Muscle layer of duodenum (tissue), 2 donors: ENCODE measurements at regions not wholly inside any gene's neighbourhood (a gene's known extent, or its start where the extent isn't known, plus 50 kb on each side); places are given as distances from the start of the nearest gene placed in this dataset.
A peak's percentile ranks its signal among the peaks of the same experiment; 100 is the strongest.

ENCODE experiments used
- H3K27ac ChIP-seq: one replicate; pipeline ENCODE4 v1.7.0; 2013; ENCODE audit warnings: mild to moderate bottlenecking, low read length
- H3K27me3 ChIP-seq: one replicate; pipeline ENCODE4 v1.7.0; 2013; ENCODE audit warnings: low read depth, mild to moderate bottlenecking, control low read depth, low read length
- H3K36me3 ChIP-seq, 2 donors: one replicate each; pipeline ENCODE4 v1.7.0; 2013; ENCODE audit warnings: low read length in 2 of 2, control low read depth in 1 of 2, mild to moderate bottlenecking in 1 of 2; ENCODE audit not compliant: insufficient read depth in 2 of 2, control insufficient read depth in 1 of 2
- H3K4me1 ChIP-seq, 2 donors: one replicate each; pipeline ENCODE4 v1.7.0; 2013; ENCODE audit warnings: low read length in 2 of 2, mild to moderate bottlenecking in 2 of 2, control low read depth in 1 of 2, moderate library complexity in 1 of 2; ENCODE audit not compliant: insufficient read depth in 2 of 2, control insufficient read depth in 1 of 2
- H3K4me3 ChIP-seq, 2 donors: one replicate each; pipeline ENCODE4 v1.7.0; 2013; ENCODE audit warnings: low read length in 2 of 2, low read depth in 1 of 2, mild to moderate bottlenecking in 1 of 2
- H3K9me3 ChIP-seq, 2 donors: one replicate each; pipeline ENCODE4 v1.7.0; 2013; ENCODE audit warnings: low read length in 2 of 2, control low read depth in 1 of 2, mild to moderate bottlenecking in 1 of 2; ENCODE audit not compliant: control insufficient read depth in 1 of 2
- donor health status: healthy.

DNA sequence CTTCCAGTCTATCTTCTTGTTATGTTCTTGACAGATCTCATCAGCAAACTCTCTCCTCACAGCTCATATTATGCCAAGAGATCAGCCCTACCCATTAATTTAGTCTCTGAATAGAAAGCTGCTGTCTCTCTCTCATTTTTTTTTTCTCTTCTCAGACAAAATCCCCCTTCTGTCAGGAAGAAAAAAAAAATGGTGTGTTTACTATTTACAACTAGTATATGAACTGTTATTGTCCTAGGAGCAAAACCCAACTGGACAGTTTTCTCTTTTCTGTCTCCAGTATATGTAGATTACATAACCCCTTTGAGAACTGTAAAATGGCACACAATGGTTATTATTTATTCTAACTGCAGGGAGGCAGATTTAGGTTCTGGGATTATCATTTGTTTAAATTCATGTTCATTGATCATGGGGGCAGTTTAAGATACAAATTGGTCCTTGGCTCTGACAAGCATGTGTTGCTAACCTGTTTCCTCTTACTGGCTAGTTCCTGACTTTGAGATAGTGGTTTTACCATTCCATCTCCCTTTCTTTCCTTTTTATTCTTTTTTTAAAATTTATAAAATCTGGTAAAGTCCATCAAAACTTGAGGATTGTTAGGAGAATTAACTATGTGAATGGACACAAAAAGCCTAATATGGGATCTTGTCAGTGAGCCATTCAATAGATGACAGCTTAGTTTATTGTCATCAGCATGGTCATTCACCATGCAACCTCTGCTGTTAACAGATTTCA, 210.0 kb upstream of the PAPPA start:
- no peak overlapping the region for H3K4me3 ChIP-seq
- H3K27me3 ChIP-seq, result no peaks in the 10 kb centered on the region
- H3K36me3 ChIP-seq, result peaks cover 0 to 14% of the 10 kb centered on the region in 2 donors
- no peaks in the 10 kb centered on the region for H3K9me3 ChIP-seq
- H3K4me1 ChIP-seq, result peaks cover 0 to 3% of the 10 kb centered on the region in 2 donors
- peak overlapping the region; percentile 86 for H3K27ac ChIP-seq

DNA sequence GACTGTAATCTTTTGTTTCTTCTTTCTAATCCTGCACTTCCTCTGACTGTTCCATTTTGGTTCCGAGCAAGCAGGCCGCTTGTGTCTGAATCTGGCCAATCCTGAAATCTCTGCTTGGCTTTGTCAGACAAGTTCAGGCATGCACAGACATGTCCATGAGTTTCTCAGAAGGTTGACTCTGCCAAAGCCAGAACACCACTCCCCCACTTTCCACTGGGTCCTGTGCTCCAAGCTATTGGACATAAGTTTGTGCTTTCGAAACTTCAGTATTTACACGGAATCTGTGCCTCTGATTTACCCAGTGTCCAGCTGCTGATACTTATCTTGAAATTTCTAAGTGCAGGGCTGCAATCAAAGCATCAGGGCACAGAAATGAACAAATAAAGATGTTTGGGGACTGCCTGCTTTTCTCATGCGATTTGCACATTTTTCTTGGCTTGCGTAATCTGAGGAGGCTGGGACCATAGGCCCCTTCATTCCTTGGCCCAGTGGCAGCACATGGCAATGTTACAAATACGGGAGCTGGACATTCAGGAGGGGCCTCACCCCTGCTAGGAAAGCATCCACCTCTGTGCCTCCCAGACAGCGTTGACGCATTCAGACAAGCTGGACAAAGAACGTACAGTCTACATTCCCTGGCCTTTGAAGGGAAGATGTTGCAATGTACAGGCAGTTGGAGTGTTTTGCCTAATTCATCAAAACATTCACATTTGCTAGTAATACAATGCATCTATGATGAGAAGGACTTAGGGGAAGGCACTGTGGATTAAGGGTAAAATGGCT, 209.2 kb upstream of the PAPPA start:
- Histone ChIP-seq H3K36me3 (peaks cover 0 to 14% of the 10 kb centered on the region in 2 donors), H3K4me3 (peak overlapping the region in 1 of 2 donors; percentile 1), H3K9me3 (no peaks in the 10 kb centered on the region), H3K27me3 (no peaks in the 10 kb centered on the region), H3K4me1 (peaks cover 0 to 3% of the 10 kb centered on the region in 2 donors), H3K27ac (peak overlapping the region; percentile 86)

DNA sequence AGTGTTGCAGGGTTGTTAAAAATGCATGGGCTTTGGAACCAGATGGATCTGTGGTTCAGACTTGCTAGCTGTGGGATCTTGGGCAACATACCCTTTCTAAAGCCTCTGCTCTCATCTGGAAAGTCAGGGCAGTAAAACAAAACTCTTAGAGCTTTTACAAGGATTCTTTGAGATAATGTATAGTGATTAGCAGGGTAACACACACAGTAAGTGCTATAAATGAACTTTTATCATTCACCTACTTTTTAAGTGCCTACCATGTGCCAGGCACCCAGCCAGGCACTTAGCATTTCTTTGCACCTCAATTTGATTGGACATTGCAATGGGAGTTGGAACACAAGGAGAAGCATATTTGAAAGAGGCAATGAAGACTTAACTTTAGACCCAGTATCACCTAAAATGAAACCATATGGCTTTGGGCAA, 208.6 kb upstream of the PAPPA start:
- Histone ChIP-seq H3K27me3 (no peaks in the 10 kb centered on the region), H3K4me1 (peaks cover 0 to 3% of the 10 kb centered on the region in 2 donors), H3K9me3 (no peaks in the 10 kb centered on the region), H3K36me3 (peaks cover 0 to 14% of the 10 kb centered on the region in 2 donors), H3K27ac (peak overlapping the region; percentile 86), H3K4me3 (peak overlapping the region in 1 of 2 donors; percentile 1)

GRCh38 chr9:115946530-115946929, 207.1 kb upstream of the PAPPA start:
- no peaks in the 10 kb centered on the region for H3K9me3 ChIP-seq
- H3K27ac ChIP-seq, result no peak overlapping the region
- no peaks in the 10 kb centered on the region for H3K27me3 ChIP-seq
- peaks cover 0 to 14% of the 10 kb centered on the region in 2 donors for H3K36me3 ChIP-seq
- peaks cover 0 to 3% of the 10 kb centered on the region in 2 donors for H3K4me1 ChIP-seq
- H3K4me3 ChIP-seq, result no peak overlapping the region

DNA sequence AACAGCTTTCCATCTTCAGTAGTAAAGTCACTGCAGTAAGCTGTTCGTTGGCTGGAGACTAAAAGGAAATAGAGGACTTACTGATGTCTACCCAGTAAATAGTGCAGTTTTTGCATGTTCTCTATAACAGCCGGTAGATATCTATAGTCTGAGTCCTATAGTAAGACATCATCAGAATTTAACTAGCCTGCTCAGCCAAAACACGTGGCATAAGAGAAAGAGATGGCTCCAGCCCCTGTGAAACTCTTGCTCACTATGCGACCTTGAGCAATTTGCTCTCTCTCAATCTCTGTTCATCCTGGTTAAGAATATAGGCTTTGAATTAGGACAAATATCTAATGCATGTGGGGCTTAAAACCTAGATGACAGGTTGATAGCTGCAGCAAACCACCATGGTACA, 201.6 kb upstream of the PAPPA start:
- no peak overlapping the region for H3K27ac ChIP-seq
- H3K4me3 ChIP-seq, result no peak overlapping the region
- no peaks in the 10 kb centered on the region for H3K9me3 ChIP-seq

DNA sequence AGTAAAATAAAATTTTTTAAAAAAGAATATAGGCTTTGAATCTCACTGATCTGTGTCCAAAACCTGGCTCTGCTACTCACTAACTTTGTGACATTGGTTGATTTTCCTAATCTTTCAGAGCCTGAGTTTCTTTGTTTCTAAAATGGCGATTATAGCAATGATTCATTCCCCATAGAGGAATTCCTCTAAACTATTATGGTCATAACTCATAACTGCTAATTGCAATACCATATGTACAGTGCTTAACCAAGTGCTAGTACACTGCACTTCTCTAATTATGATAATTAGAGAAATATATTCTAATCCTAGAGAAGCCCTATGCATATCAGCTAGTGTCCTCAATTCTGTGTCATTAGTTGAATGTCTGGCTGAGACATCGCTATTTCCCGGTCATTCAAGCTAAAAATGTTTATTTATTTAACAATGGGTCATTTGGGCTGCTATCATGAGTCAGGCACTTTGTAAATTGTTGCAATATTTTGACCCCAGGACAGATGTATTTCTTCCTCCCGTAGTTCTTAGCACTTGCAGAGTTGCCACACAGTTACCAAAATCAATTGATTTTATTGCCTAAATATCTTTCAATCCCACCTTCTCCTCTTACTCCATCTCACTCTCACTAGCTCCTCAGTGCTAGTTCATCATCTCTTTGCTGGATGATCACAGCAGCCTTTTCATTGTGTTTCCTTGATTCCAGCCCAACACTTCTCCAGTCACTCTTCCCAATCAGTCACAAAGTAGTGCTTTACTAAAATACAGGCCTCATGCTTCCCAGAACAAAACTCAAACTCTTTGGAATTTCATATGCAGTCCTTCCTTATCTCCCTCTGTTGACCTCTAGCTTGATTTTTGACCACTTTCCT, 200.9 kb upstream of the PAPPA start:
- Histone ChIP-seq H3K36me3 (no peaks in the 10 kb centered on the region), H3K27me3 (no peaks in the 10 kb centered on the region), H3K9me3 (no peaks in the 10 kb centered on the region), H3K27ac (no peak overlapping the region), H3K4me1 (no peaks in the 10 kb centered on the region), H3K4me3 (no peak overlapping the region)

More for the DNA sequence above, 201.6 kb upstream of the PAPPA start:
- no peaks in the 10 kb centered on the region for H3K4me1 ChIP-seq
- no peaks in the 10 kb centered on the region for H3K27me3 ChIP-seq
- H3K36me3 ChIP-seq, result no peaks in the 10 kb centered on the region

GRCh38 chr9:115956371-115956770, 197.2 kb upstream of the PAPPA start:
- Histone ChIP-seq H3K27ac (no peak overlapping the region), H3K4me1 (no peaks in the 10 kb centered on the region), H3K36me3 (no peaks in the 10 kb centered on the region), H3K27me3 (no peaks in the 10 kb centered on the region), H3K4me3 (no peak overlapping the region), H3K9me3 (no peaks in the 10 kb centered on the region)

- Histone ChIP-seq H3K9me3 (peaks cover 0 to 2% of the 10 kb centered on the region in 2 donors), H3K27me3 (no peaks in the 10 kb centered on the region), H3K27ac (no peak overlapping the region), H3K4me3 (no peak overlapping the region), H3K4me1 (no peaks in the 10 kb centered on the region), H3K36me3 (no peaks in the 10 kb centered on the region)
Measured at GRCh38 chr9:115957585-115957984, 196.0 kb upstream of the PAPPA start.

GRCh38 chr9:115964710-115965347, 188.8 kb upstream of the PAPPA start:
- H3K36me3 ChIP-seq, result no peaks in the 10 kb centered on the region
- H3K4me1 ChIP-seq, result no peaks in the 10 kb centered on the region
- H3K9me3 ChIP-seq, result peaks cover 0 to 2% of the 10 kb centered on the region in 2 donors
- H3K27me3 ChIP-seq, result no peaks in the 10 kb centered on the region
- H3K27ac ChIP-seq, result no peak overlapping the region
- H3K4me3 ChIP-seq, result no peak overlapping the region

GRCh38 chr9:115966660-115967059, 186.9 kb upstream of the PAPPA start:
- Histone ChIP-seq H3K36me3 (no peaks in the 10 kb centered on the region), H3K27me3 (no peaks in the 10 kb centered on the region), H3K27ac (no peak overlapping the region), H3K9me3 (peaks cover 0 to 2% of the 10 kb centered on the region in 2 donors), H3K4me3 (no peak overlapping the region), H3K4me1 (no peaks in the 10 kb centered on the region)
